ENCODE measurements at regions not wholly inside any gene's neighbourhood (a gene's known extent, or its start where the extent isn't known, plus 50 kb on each side); places are given as distances from the start of the nearest gene placed in this dataset.

GRCh38 chr21:35520856-35521255 lies 471.8 kb upstream of the RUNX1 start:
- TF ChIP-seq CTCF (IDR thresholded peaks at IDR 0.05) (no peak), POLR2A (IDR thresholded peaks at IDR 0.05) (no peak)

Data from thyroid gland (tissue), 4 donors.